AG04449 (cell line): ENCODE measurements at regions not wholly inside any gene's neighbourhood (a gene's known extent, or its start where the extent isn't known, plus 50 kb on each side); places are given as distances from the start of the nearest gene placed in this dataset.

Experiments used
- CTCF ChIA-PET: fragments of 350-600 bp; formaldehyde crosslinking; extraction: SDS; loops from one replicate; lab custom pipeline; 2021; ENCODE audit warnings: antibody characterized with exemption; lab: Yijun Ruan, JAX
- POLR2A ChIA-PET: fragments of 400-600, 350-600 bp; formaldehyde crosslinking; extraction: SDS; loops from one replicate; lab custom pipeline; 2020; ENCODE audit warnings: antibody characterized with exemption, inconsistent platforms; lab: Yijun Ruan, JAX
- DNase-seq: peaks from one replicate; pipeline ENCODE4 v3.0.0-alpha.2; 2010; ENCODE audit warnings: low read depth, low spot score
- H3K4me3 ChIP-seq: 2 replicates; pipeline ENCODE4 v1.5.1; 2011; ENCODE audit warnings: low read depth, mild to moderate bottlenecking, control low read depth, low read length
- CTCF ChIP-seq: IDR thresholded peaks from one replicate; pipeline ENCODE4 v1.5.1; 2011; ENCODE audit warnings: mild to moderate bottlenecking, moderate library complexity, low read length, control low read depth, inconsistent platforms; ENCODE audit not compliant: insufficient read depth; ENCODE audit errors: missing control alignments

GRCh38 chr16:62978451-62978850 lies 942.2 kb upstream of the CDH8 start:
- ChIA-PET CTCF (no interaction called here), POLR2A (no interaction called here)
- TF ChIP-seq CTCF = no peak
- H3K4me3 ChIP-seq = no peak overlapping the region
- DNase-seq = no peak

DNA sequence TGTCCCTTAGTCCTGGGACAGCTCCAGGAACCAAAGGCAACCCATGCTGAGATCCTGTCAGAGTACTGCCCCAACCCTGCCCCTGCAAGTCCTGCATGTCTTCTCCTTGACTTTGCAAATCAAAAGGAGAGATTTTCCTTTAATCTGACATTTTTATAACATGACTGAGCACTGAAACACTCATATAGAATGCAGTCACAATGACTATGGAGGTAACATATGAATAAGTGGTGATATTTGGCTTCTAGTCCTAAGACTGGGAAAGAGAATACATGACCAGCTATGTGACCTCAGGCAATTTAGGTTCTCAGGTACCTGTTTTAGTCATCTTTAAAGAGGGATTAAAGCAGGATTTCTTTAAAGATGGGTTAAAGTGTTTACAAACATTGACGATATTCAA lies 941.6 kb upstream of the CDH8 start:
- no peak for TF ChIP-seq CTCF
- DNase-seq = no peak
- ChIA-PET POLR2A (no interaction called here), CTCF (no interaction called here)
- no peak overlapping the region for H3K4me3 ChIP-seq

DNA sequence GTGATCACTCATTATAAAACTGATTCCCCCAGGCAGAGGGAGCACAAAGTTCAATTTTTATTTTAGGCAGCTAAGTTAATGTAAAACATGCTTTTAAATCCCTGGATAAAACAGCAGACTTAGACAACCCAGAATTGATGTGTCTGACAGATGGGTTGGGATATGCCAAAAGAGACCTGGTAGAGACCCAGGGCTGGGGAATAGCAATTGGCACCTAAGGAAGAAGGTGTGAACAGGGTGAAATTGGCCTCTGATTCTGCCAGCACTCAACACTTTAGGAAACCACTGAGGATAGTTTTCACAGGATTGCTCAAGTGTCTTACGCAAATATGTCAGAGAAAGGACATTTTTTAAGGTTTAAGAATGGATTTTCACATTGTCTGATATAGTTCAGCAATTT lies 938.2 kb upstream of the CDH8 start:
- no peak overlapping the region for H3K4me3 ChIP-seq
- ChIA-PET CTCF (no interaction called here), POLR2A (no interaction called here)
- no peak for TF ChIP-seq CTCF
- no peak for DNase-seq

DNA sequence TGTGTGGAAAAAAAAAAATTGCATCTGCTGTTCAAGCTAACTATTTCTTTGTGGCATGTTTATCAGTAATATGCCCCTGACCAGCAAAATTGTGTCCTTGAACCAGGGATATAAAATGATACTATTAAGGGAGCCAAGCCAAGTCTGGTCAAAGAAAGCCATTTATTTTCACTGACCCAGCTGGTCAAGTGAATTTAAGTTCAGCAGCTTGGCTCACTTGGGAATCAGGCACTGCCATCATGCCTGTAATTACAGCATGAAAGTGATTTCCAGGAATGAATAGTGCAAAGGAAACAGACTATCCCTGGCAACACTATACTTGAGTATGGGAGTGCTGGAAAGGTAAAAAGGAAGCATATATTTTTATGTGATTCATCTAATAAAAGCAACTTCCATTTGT lies 934.6 kb upstream of the CDH8 start:
- CTCF ChIA-PET = no interaction called here
- DNase-seq = no peak
- POLR2A ChIA-PET = no interaction called here
- TF ChIP-seq CTCF = no peak
- H3K4me3 ChIP-seq = no peak overlapping the region

GRCh38 chr16:62969711-62970318 lies 933.6 kb upstream of the CDH8 start:
- H3K4me3 ChIP-seq = no peak overlapping the region
- TF ChIP-seq CTCF = no peak
- CTCF ChIA-PET = no interaction called here
- no peak for DNase-seq
- POLR2A ChIA-PET = no interaction called here

- DNase-seq = no peak
- no peak for TF ChIP-seq CTCF
- H3K4me3 ChIP-seq = no peak overlapping the region
- CTCF ChIA-PET = no interaction called here
- POLR2A ChIA-PET = interaction anchor here (0.7 kb wide), 1 partner anchor 1858 kb away, joined by 5 read pairs; no protein-coding TSS in a partner anchor
These were observed 931.4 kb upstream of the CDH8 start for GRCh38 chr16:62967611-62968010.
